WTC11 (cell line): ENCODE measurements at regions not wholly inside any gene's neighbourhood (a gene's known extent, or its start where the extent isn't known, plus 50 kb on each side); places are given as distances from the start of the nearest gene placed in this dataset.

Experiments used
- ATAC-seq: fragments of 200-7000 bp; cut with Tn5 transposase; 2 replicates; pipeline ENCODE4 v1.10.0; 2021; ENCODE audit warnings: mild to moderate bottlenecking, moderate library complexity
- CTCF ChIA-PET: fragments of 300-600 bp; sonication (Branson Sonifier 250); formaldehyde crosslinking; loops from one replicate; lab custom pipeline; 2021; ENCODE audit warnings: antibody characterized with exemption; lab: Charles Lee
- POLR2A ChIA-PET: fragments of 350-600 bp; sonication (Branson Sonifier 250); formaldehyde crosslinking; loops from one replicate; lab custom pipeline; 2021; ENCODE audit warnings: antibody characterized with exemption; lab: Charles Lee
- DNase-seq: peaks from one replicate; pipeline ENCODE4 v3.0.0; 2021; ENCODE audit warnings: low spot score
- H3K27ac Mint-ChIP-seq: 2 replicates; pipeline ENCODE4 v1.8.0; 2021; ENCODE audit warnings: mixed read lengths
- H3K27me3 Mint-ChIP-seq: 2 replicates; pipeline ENCODE4 v1.8.0; 2021; ENCODE audit warnings: low read depth, mild to moderate bottlenecking, moderate library complexity, mixed read lengths
- H3K36me3 Mint-ChIP-seq: 2 replicates; pipeline ENCODE4 v1.8.0; 2021; ENCODE audit warnings: mixed read lengths
- H3K4me1 Mint-ChIP-seq: 2 replicates; pipeline ENCODE4 v1.8.0; 2022; ENCODE audit warnings: mixed read lengths
- H3K4me3 Mint-ChIP-seq: 2 replicates; pipeline ENCODE4 v1.8.0; 2021; ENCODE audit warnings: mild to moderate bottlenecking, moderate library complexity, mixed read lengths
- H3K9me3 Mint-ChIP-seq: 2 replicates; pipeline ENCODE4 v1.8.0; 2021; ENCODE audit warnings: mixed read lengths
- FOXJ3 ChIP-seq: sonication (generic); formaldehyde crosslinking; IDR thresholded peaks from 2 replicates; pipeline ENCODE4 v1.9.0; 2021; ENCODE audit warnings: missing genetic modification reagents, mild to moderate bottlenecking, borderline replicate concordance
- FOXK1 ChIP-seq: sonication (generic); formaldehyde crosslinking; IDR thresholded peaks from 2 replicates; pipeline ENCODE4 v1.8.0; 2022; ENCODE audit warnings: mild to moderate bottlenecking, moderate library complexity, missing genetic modification reagents
- JAZF1 ChIP-seq: fragments of 250-450 bp; sonication (Bioruptor Pico); IDR thresholded peaks from 2 replicates; pipeline ENCODE4 v1.9.0; 2021; ENCODE audit warnings: moderate library complexity, mild to moderate bottlenecking, inconsistent platforms
- MXD4 ChIP-seq: fragments of 250-450 bp; sonication (Bioruptor Pico); IDR thresholded peaks from 2 replicates; pipeline ENCODE4 v1.8.0; 2021; ENCODE audit warnings: mild to moderate bottlenecking, moderate library complexity, borderline replicate concordance
- NFE2L1 ChIP-seq: sonication (generic); formaldehyde crosslinking; IDR thresholded peaks from 2 replicates; pipeline ENCODE4 v1.8.1; 2023; ENCODE audit warnings: missing genetic modification reagents
- NR1H2 ChIP-seq: sonication (generic); formaldehyde crosslinking; IDR thresholded peaks from 2 replicates; pipeline ENCODE4 v1.9.0; 2021; ENCODE audit warnings: mild to moderate bottlenecking, moderate library complexity, missing genetic modification reagents
- TEAD1 ChIP-seq: sonication (generic); formaldehyde crosslinking; IDR thresholded peaks from 2 replicates; pipeline ENCODE4 v1.8.0; 2022; ENCODE audit warnings: mild to moderate bottlenecking, missing genetic modification reagents
- ZNF138 ChIP-seq: sonication (generic); formaldehyde crosslinking; conservative IDR thresholded peaks from 2 replicates; pipeline ENCODE4 v1.8.1; 2022; ENCODE audit warnings: mild to moderate bottlenecking, moderate library complexity, missing genetic modification reagents
- ZNF317 ChIP-seq: sonication (generic); formaldehyde crosslinking; IDR thresholded peaks from 2 replicates; pipeline ENCODE4 v1.8.1; 2023; ENCODE audit warnings: low read depth, mild to moderate bottlenecking, moderate library complexity, missing genetic modification reagents, borderline replicate concordance
- TF ChIP-seq, protein P1 (sequence below): sonication (generic); formaldehyde crosslinking; IDR thresholded peaks from 2 replicates; pipeline ENCODE4 v1.8.1; 2022; ENCODE audit warnings: low read depth, missing genetic modification reagents, borderline replicate concordance
- TF ChIP-seq, protein P2 (sequence below): sonication (generic); formaldehyde crosslinking; conservative IDR thresholded peaks from 2 replicates; pipeline ENCODE4 v1.8.1; 2022; ENCODE audit warnings: mild to moderate bottlenecking, missing genetic modification reagents
- TF ChIP-seq, protein P3 (sequence below): fragments of 250-450 bp; sonication (Bioruptor Pico); IDR thresholded peaks from 2 replicates; pipeline ENCODE4 v1.9.0; 2021; ENCODE audit warnings: mild to moderate bottlenecking, borderline replicate concordance
- TF ChIP-seq, protein P4 (sequence below): fragments of 250-450 bp; sonication (Bioruptor Pico); IDR thresholded peaks from 2 replicates; pipeline ENCODE4 v2.1.2; 2022; ENCODE audit warnings: mild to moderate bottlenecking, moderate library complexity
- TF ChIP-seq, protein P5 (sequence below): sonication (generic); formaldehyde crosslinking; IDR thresholded peaks from 2 replicates; pipeline ENCODE4 v1.8.0; 2022; ENCODE audit warnings: mild to moderate bottlenecking, missing genetic modification reagents
- TF ChIP-seq, protein P6 (sequence below): sonication (generic); formaldehyde crosslinking; IDR thresholded peaks from 2 replicates; pipeline ENCODE4 v1.8.1; 2023; ENCODE audit warnings: mild to moderate bottlenecking, missing genetic modification reagents, moderate library complexity

DNA sequence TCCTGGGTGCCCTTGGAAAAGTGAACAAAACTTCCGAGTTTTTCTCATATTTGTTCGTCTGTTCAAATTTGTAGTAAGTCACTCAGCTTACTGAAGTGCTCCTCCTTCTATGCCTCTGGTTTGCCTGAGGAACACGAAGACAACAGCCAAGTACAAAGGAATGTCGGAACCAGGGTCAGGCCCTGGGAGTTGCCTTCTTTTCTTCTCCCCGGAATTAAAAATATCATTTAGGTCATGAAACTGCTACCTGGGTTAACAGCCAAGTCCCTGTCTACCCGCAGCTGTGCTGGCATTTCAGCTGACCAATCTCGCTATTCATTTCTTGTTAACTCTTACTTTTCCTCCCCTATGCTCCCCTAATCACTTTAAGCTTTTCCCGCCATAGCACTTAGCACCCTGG, 137.6 kb upstream of the TEX13D start (continued):
- TF ChIP-seq, protein P1, sequence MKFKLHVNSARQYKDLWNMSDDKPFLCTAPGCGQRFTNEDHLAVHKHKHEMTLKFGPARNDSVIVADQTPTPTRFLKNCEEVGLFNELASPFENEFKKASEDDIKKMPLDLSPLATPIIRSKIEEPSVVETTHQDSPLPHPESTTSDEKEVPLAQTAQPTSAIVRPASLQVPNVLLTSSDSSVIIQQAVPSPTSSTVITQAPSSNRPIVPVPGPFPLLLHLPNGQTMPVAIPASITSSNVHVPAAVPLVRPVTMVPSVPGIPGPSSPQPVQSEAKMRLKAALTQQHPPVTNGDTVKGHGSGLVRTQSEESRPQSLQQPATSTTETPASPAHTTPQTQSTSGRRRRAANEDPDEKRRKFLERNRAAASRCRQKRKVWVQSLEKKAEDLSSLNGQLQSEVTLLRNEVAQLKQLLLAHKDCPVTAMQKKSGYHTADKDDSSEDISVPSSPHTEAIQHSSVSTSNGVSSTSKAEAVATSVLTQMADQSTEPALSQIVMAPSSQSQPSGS (CRISPR knock-in tag), result no peak
- no peak for TF ChIP-seq NFE2L1 (CRISPR knock-in tag)
- TF ChIP-seq, protein P2, sequence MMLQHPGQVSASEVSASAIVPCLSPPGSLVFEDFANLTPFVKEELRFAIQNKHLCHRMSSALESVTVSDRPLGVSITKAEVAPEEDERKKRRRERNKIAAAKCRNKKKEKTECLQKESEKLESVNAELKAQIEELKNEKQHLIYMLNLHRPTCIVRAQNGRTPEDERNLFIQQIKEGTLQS (CRISPR knock-in tag), result no peak
- TF ChIP-seq, protein P3, sequence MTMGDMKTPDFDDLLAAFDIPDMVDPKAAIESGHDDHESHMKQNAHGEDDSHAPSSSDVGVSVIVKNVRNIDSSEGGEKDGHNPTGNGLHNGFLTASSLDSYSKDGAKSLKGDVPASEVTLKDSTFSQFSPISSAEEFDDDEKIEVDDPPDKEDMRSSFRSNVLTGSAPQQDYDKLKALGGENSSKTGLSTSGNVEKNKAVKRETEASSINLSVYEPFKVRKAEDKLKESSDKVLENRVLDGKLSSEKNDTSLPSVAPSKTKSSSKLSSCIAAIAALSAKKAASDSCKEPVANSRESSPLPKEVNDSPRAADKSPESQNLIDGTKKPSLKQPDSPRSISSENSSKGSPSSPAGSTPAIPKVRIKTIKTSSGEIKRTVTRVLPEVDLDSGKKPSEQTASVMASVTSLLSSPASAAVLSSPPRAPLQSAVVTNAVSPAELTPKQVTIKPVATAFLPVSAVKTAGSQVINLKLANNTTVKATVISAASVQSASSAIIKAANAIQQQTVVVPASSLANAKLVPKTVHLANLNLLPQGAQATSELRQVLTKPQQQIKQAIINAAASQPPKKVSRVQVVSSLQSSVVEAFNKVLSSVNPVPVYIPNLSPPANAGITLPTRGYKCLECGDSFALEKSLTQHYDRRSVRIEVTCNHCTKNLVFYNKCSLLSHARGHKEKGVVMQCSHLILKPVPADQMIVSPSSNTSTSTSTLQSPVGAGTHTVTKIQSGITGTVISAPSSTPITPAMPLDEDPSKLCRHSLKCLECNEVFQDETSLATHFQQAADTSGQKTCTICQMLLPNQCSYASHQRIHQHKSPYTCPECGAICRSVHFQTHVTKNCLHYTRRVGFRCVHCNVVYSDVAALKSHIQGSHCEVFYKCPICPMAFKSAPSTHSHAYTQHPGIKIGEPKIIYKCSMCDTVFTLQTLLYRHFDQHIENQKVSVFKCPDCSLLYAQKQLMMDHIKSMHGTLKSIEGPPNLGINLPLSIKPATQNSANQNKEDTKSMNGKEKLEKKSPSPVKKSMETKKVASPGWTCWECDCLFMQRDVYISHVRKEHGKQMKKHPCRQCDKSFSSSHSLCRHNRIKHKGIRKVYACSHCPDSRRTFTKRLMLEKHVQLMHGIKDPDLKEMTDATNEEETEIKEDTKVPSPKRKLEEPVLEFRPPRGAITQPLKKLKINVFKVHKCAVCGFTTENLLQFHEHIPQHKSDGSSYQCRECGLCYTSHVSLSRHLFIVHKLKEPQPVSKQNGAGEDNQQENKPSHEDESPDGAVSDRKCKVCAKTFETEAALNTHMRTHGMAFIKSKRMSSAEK (CRISPR knock-in tag), result no peak

DNA sequence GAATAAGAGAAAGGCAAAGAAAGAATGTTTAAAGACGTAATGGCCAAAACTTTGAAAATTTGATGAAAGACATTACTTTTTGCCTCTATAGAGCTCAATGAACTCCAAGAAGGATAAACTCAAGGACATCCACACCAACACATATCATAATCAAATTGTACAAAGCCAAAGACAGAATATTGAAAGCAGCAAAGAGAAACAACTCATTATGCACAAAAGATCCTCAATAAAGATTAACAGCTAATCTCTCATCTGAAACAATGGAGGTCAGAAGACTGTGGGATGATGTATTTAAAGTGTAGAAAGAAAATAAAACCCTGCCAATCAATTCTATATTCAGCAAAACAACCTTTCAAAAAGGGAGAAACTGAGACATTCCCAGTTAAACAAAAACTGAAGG, 129.1 kb upstream of the TEX13D start:
- no peak for DNase-seq
- ChIA-PET POLR2A (no interaction called here), CTCF (no interaction called here)
- peaks cover 18% of the 10 kb centered on the region for H3K9me3 Mint-ChIP-seq
- H3K27ac Mint-ChIP-seq, result no peak overlapping the region
- peaks cover 2% of the 10 kb centered on the region; the same call in 1 of the 2 replicates for H3K27me3 Mint-ChIP-seq
- ATAC-seq, result no peak
- H3K36me3 Mint-ChIP-seq, result peaks cover 11% of the 10 kb centered on the region
- H3K4me1 Mint-ChIP-seq, result no peaks in the 10 kb centered on the region
- no peak overlapping the region for H3K4me3 Mint-ChIP-seq
- no peak for TF ChIP-seq FOXJ3 (CRISPR knock-in tag)
- TF ChIP-seq TEAD1 (CRISPR knock-in tag), result no peak
- peak; percentile 83 for TF ChIP-seq ZNF317 (CRISPR knock-in tag)
- TF ChIP-seq FOXK1 (CRISPR knock-in tag), result no peak
- TF ChIP-seq, protein P4, sequence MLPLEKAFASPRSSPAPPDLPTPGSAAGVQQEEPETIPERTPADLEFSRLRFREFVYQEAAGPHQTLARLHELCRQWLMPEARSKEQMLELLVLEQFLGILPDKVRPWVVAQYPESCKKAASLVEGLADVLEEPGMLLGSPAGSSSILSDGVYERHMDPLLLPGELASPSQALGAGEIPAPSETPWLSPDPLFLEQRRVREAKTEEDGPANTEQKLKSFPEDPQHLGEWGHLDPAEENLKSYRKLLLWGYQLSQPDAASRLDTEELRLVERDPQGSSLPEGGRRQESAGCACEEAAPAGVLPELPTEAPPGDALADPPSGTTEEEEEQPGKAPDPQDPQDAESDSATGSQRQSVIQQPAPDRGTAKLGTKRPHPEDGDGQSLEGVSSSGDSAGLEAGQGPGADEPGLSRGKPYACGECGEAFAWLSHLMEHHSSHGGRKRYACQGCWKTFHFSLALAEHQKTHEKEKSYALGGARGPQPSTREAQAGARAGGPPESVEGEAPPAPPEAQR (CRISPR knock-in tag), result no peak
- TF ChIP-seq MXD4 (CRISPR knock-in tag), result no peak
- TF ChIP-seq NR1H2, result no peak
- no peak for TF ChIP-seq ZNF138
- TF ChIP-seq JAZF1 (CRISPR knock-in tag), result no peak

DNA sequence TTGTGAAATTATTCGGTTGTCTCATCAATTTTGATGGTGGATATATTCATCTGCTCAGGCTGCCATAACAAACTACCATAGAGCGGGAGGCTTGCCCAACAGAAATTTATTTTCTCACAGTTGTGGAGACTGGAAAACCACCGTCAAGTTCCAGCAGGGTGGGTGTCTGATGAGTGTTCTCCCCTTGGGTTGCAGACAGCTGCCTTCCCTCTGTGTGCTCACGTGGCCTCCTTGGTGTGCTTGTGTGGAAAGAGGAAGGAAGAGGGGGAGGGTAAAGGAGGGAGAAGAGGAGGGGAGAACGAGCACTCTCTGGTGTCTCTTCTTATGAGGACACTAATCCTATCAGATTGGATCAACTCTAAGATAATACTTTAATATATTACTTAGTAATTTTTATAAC, 123.8 kb upstream of the TEX13D start:
- H3K9me3 Mint-ChIP-seq, result peaks cover 4% of the 10 kb centered on the region; the same call in 1 of the 2 replicates
- peaks cover 7% of the 10 kb centered on the region for H3K4me1 Mint-ChIP-seq
- H3K27me3 Mint-ChIP-seq, result no peaks in the 10 kb centered on the region
- CTCF ChIA-PET, result no interaction called here
- DNase-seq (no peak), ATAC-seq (no peak; the same call in 1 of the 2 replicates)
- no peak overlapping the region for H3K4me3 Mint-ChIP-seq
- POLR2A ChIA-PET, result no interaction called here
- no peak for TF ChIP-seq JAZF1 (CRISPR knock-in tag)
- TF ChIP-seq, protein P5, sequence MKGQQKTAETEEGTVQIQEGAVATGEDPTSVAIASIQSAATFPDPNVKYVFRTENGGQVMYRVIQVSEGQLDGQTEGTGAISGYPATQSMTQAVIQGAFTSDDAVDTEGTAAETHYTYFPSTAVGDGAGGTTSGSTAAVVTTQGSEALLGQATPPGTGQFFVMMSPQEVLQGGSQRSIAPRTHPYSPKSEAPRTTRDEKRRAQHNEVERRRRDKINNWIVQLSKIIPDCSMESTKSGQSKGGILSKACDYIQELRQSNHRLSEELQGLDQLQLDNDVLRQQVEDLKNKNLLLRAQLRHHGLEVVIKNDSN (CRISPR knock-in tag), result 0 out of 2 replicates have a peak, but pooled peaks have one; percentile 28
- TF ChIP-seq, protein P6, sequence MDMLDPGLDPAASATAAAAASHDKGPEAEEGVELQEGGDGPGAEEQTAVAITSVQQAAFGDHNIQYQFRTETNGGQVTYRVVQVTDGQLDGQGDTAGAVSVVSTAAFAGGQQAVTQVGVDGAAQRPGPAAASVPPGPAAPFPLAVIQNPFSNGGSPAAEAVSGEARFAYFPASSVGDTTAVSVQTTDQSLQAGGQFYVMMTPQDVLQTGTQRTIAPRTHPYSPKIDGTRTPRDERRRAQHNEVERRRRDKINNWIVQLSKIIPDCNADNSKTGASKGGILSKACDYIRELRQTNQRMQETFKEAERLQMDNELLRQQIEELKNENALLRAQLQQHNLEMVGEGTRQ (CRISPR knock-in tag), result peak; percentile 39; the same call in 1 of the 2 replicates
- no peak overlapping the region for H3K27ac Mint-ChIP-seq
- H3K36me3 Mint-ChIP-seq, result no peaks in the 10 kb centered on the region
